IMR-90 (cell line): ENCODE measurements at regions not wholly inside any gene's neighbourhood (a gene's known extent, or its start where the extent isn't known, plus 50 kb on each side); places are given as distances from the start of the nearest gene placed in this dataset.

Experiments
- ATAC-seq: fragments of 200-7000 bp; cut with Tn5 transposase; 2 replicates; pipeline ENCODE4 v1.9.1; 2020; ENCODE audit warnings: low read depth, mild to moderate bottlenecking, moderate library complexity
- BruUV-seq: library from RNA; stranded (reverse); fragments of 400-500 nt; replicated peaks from 2 replicates; lab custom pipeline; 2021; lab: Mats Ljungman, UMichigan
- CTCF ChIA-PET: fragments of 300-600 bp; formaldehyde crosslinking; extraction: SDS; loops from one replicate; lab custom pipeline; 2021; ENCODE audit warnings: antibody characterized with exemption; lab: Yijun Ruan, JAX
- POLR2A ChIA-PET: fragments of 300-600 bp; sonication (Branson Sonifier 250); formaldehyde crosslinking; loops from one replicate; lab custom pipeline; 2022; ENCODE audit warnings: antibody characterized with exemption; ENCODE audit not compliant: unreplicated experiment; lab: Charles Lee
- DNase-seq: peaks from one replicate; pipeline ENCODE4 v3.0.0; 2013
- H2AFZ ChIP-seq: replicated peaks from 2 replicates; pipeline ENCODE3; 2013; ENCODE audit warnings: low read length, mild to moderate bottlenecking; ENCODE audit not compliant: poor library complexity
- H2AK5ac ChIP-seq: 2 replicates; pipeline ENCODE4 v1.6.1; 2013; ENCODE audit warnings: low read depth, low read length, inconsistent platforms
- H2AK9ac ChIP-seq: replicated peaks from 2 replicates; pipeline ENCODE3; 2013; ENCODE audit warnings: mild to moderate bottlenecking, low read depth, low read length, moderate library complexity; ENCODE audit not compliant: poor library complexity
- H2BK120ac ChIP-seq: 2 replicates; pipeline ENCODE4 v1.6.1; 2013; ENCODE audit warnings: low read depth, low read length, inconsistent platforms
- H2BK15ac ChIP-seq: 3 replicates; pipeline ENCODE4 v1.6.1; 2013; ENCODE audit warnings: low read depth, low read length, inconsistent platforms
- H2BK20ac ChIP-seq: 2 replicates; pipeline ENCODE4 v1.6.1; 2013; ENCODE audit warnings: low read depth, mild to moderate bottlenecking, inconsistent platforms, low read length, moderate library complexity
- H2BK5ac ChIP-seq: 2 replicates; pipeline ENCODE4 v1.6.1; 2013; ENCODE audit warnings: mild to moderate bottlenecking, low read depth, low read length, inconsistent platforms; ENCODE audit not compliant: poor library complexity, severe bottlenecking
- H3K14ac ChIP-seq: replicated peaks from 2 replicates; pipeline ENCODE4 v1.6.1; 2013; ENCODE audit warnings: low read depth, low read length, inconsistent platforms
- H3K18ac ChIP-seq: 2 replicates; pipeline ENCODE4 v1.6.1; 2013; ENCODE audit warnings: low read depth, low read length, control low read depth
- H3K23ac ChIP-seq: 2 replicates; pipeline ENCODE4 v1.6.1; 2013; ENCODE audit warnings: low read depth, low read length, inconsistent platforms
- H3K27ac ChIP-seq: 2 replicates; pipeline ENCODE4 v1.5.1; 2013; ENCODE audit warnings: mild to moderate bottlenecking, control low read depth, low read length; ENCODE audit not compliant: insufficient read depth
- H3K27me3 ChIP-seq: 2 replicates; pipeline ENCODE4 v1.6.1; 2013; ENCODE audit warnings: low read length; ENCODE audit not compliant: control insufficient read depth, insufficient read depth
- H3K36me3 ChIP-seq: 2 replicates; pipeline ENCODE4 v1.6.1; 2013; ENCODE audit warnings: low read length, mixed read lengths; ENCODE audit not compliant: control insufficient read depth, insufficient read depth
- H3K4ac ChIP-seq: 2 replicates; pipeline ENCODE4 v1.6.1; 2013; ENCODE audit warnings: low read depth, low read length, inconsistent platforms
- H3K4me1 ChIP-seq: 2 replicates; pipeline ENCODE4 v1.6.1; 2013; ENCODE audit warnings: low read length, mixed read lengths; ENCODE audit not compliant: control insufficient read depth, insufficient read depth
- H3K4me2 ChIP-seq: 2 replicates; pipeline ENCODE4 v1.6.1; 2013; ENCODE audit warnings: low read depth, mild to moderate bottlenecking, control low read depth, low read length, moderate library complexity
- H3K4me3 ChIP-seq: 2 replicates; pipeline ENCODE4 v1.5.1; 2013; ENCODE audit warnings: low read depth, mild to moderate bottlenecking, control low read depth, low read length, moderate library complexity; ENCODE audit not compliant: insufficient read depth
- H3K56ac ChIP-seq: 2 replicates; pipeline ENCODE4 v1.6.1; 2013; ENCODE audit warnings: low read length, inconsistent platforms; ENCODE audit not compliant: insufficient read depth; ENCODE audit errors: extremely low read depth
- H3K79me1 ChIP-seq, 2 experiments: 2 replicates each; pipeline ENCODE4 v1.6.1; 2013; ENCODE audit warnings: low read length in 2 of 2, inconsistent platforms in 1 of 2, low read depth in 1 of 2
- H3K9ac ChIP-seq: 2 replicates; pipeline ENCODE4 v1.6.1; 2013; ENCODE audit warnings: low read depth, low read length, control low read depth
- H3K9me1 ChIP-seq: 2 replicates; pipeline ENCODE4 v1.6.1; 2013; ENCODE audit warnings: low read length, inconsistent platforms; ENCODE audit not compliant: insufficient read depth
- H3K9me3 ChIP-seq: 2 replicates; pipeline ENCODE4 v1.6.1; 2013; ENCODE audit warnings: low read length; ENCODE audit not compliant: control insufficient read depth, insufficient read depth
- H4K20me1 ChIP-seq: 2 replicates; pipeline ENCODE4 v1.6.1; 2013; ENCODE audit warnings: low read length, inconsistent platforms; ENCODE audit not compliant: insufficient read depth
- H4K5ac ChIP-seq: 2 replicates; pipeline ENCODE4 v1.6.1; 2013; ENCODE audit warnings: mild to moderate bottlenecking, low read depth, low read length, control low read depth
- H4K8ac ChIP-seq, 2 experiments: 2 replicates each; pipeline ENCODE4 v1.6.1; 2013; ENCODE audit warnings: low read depth in 2 of 2, low read length in 2 of 2, control low read depth in 1 of 2, inconsistent platforms in 1 of 2
- H4K91ac ChIP-seq: 2 replicates; pipeline ENCODE4 v1.6.1; 2013; ENCODE audit warnings: low read depth, low read length, inconsistent platforms; ENCODE audit not compliant: insufficient read depth
- POLR2A ChIP-seq: IDR thresholded peaks from 2 replicates; pipeline ENCODE4 v1.6.1; 2012; ENCODE audit warnings: mild to moderate bottlenecking, low read depth, low read length
- RCOR1 ChIP-seq: IDR thresholded peaks from 2 replicates; pipeline ENCODE4 v1.6.1; 2012; ENCODE audit warnings: mild to moderate bottlenecking, low read length, improper control_type of control experiment; ENCODE audit not compliant: insufficient replicate concordance
- SMC3 ChIP-seq: fragments of 150-350 bp; IDR thresholded peaks from 2 replicates; pipeline ENCODE4 v1.6.1; 2016; ENCODE audit warnings: low read depth, mild to moderate bottlenecking, antibody characterized with exemption, low read length, moderate library complexity
- WGBS, 2 experiments: methylation state at CpG; one replicate each; pipeline versions ENCODE4 v1.1.5 to v1.1.7; 2013; ENCODE audit warnings: missing lambda C conversion rate in 2 of 2; ENCODE audit not compliant: insufficient read length in 1 of 2; ENCODE audit errors: extremely low coverage in 2 of 2; 5-methylcytosine and 5-hydroxymethylcytosine counted together
- dilution Hi-C: fragments of 300-500 bp; cut with HindIII; formaldehyde crosslinking; loops from one replicate; pipeline ENCODE4 v1.14.3; 2018; ENCODE audit warnings: low sequenced_read_pairs; ENCODE audit not compliant: unreplicated experiment
- in situ Hi-C: fragments of 300-500 bp; cut with MboI; formaldehyde crosslinking; loops from 3 replicates; pipeline ENCODE4 v1.14.3; 2019; ENCODE audit warnings: low sequenced_read_pairs, inconsistent platforms, mixed read lengths
- intact Hi-C: fragments of 100-400 bp; cut with micrococcal nuclease; formaldehyde crosslinking; loops from 2 replicates; pipeline ENCODE4 v1.10.0; 2022

GRCh38 chr9:87008667-87009066 lies 61.4 kb upstream of the GAS1 start:
- H4K91ac ChIP-seq = no peak overlapping the region
- intact Hi-C loops (no loop called here), dilution Hi-C loops (no loop called here), in situ Hi-C loops (no loop called here)
- ChIA-PET CTCF (no interaction called here), POLR2A (no interaction called here)
- H3K9me1 ChIP-seq = no peaks in the 10 kb centered on the region
- H3K9me3 ChIP-seq = no peaks in the 10 kb centered on the region
- H3K4me3 ChIP-seq = no peak overlapping the region
- H2BK15ac ChIP-seq = no peak overlapping the region
- no peaks in the 10 kb centered on the region for H4K20me1 ChIP-seq
- H2BK5ac ChIP-seq = no peak overlapping the region
- BruUV-seq = no TSS peak
- ATAC-seq = no peak
- H3K36me3 ChIP-seq = no peaks in the 10 kb centered on the region
- H3K14ac ChIP-seq = no peak overlapping the region
- no peak overlapping the region for H3K56ac ChIP-seq
- H3K27me3 ChIP-seq = peaks cover 3% of the 10 kb centered on the region; the same call in 1 of the 2 replicates
- WGBS, 2 experiments = no CpG with 5 or more reads among the region's 4 CpGs
- H3K23ac ChIP-seq = no peak overlapping the region
- TF ChIP-seq RCOR1 (no peak), POLR2A (no peak), SMC3 (no peak)
- H4K8ac ChIP-seq = no peak overlapping the region
- H3K4ac ChIP-seq = no peak overlapping the region
- no peak overlapping the region for H3K9ac ChIP-seq
- no peak overlapping the region; the same call in 1 of the 2 replicates for H4K5ac ChIP-seq
- H3K27ac ChIP-seq = no peak overlapping the region
- H2AFZ ChIP-seq = no peak overlapping the region
- peaks cover 4% of the 10 kb centered on the region; the same call in 1 of the 2 replicates for H3K4me1 ChIP-seq
- no peak overlapping the region for H2BK20ac ChIP-seq
- DNase-seq = no peak
- H2BK120ac ChIP-seq = no peak overlapping the region
- no peak overlapping the region for H2AK5ac ChIP-seq
- H3K79me1 ChIP-seq = no peaks in the 10 kb centered on the region
- no peak overlapping the region for H3K4me2 ChIP-seq
- no peak overlapping the region for H2AK9ac ChIP-seq
- no peak overlapping the region for H3K18ac ChIP-seq
